Endothelial cell of umbilical vein (primary cell): ENCODE measurements at regions not wholly inside any gene's neighbourhood (a gene's known extent, or its start where the extent isn't known, plus 50 kb on each side); places are given as distances from the start of the nearest gene placed in this dataset.

ENCODE experiments used
- BruUV-seq: library from RNA; stranded (reverse); fragments of 400-500 nt; replicated peaks from 2 replicates; lab custom pipeline; 2021; lab: Mats Ljungman, UMichigan
- CTCF ChIA-PET: fragments of 300-600, 350-600 bp; sonication (Branson Sonifier 250); formaldehyde crosslinking; loops from one replicate; lab custom pipeline; 2021; ENCODE audit warnings: antibody characterized with exemption, inconsistent platforms; lab: Charles Lee
- POLR2A ChIA-PET: fragments of 300-600, 350-600 bp; sonication (Branson Sonifier 250); formaldehyde crosslinking; loops from one replicate; lab custom pipeline; 2021; ENCODE audit warnings: antibody characterized with exemption, inconsistent platforms; lab: Charles Lee
- DNase-seq: peaks from one replicate; pipeline ENCODE4 v3.0.0-alpha.2; 2011; ENCODE audit warnings: low read depth, low spot score
- FAIRE-seq: peaks from 2 replicates; lab custom pipeline; 2011; peaks lifted over from hg19 to GRCh38; lab: Jason Lieb, UNC
- H2AFZ ChIP-seq: 2 replicates; pipeline ENCODE4 v1.6.0; 2012; ENCODE audit warnings: low read depth, low read length, control low read depth, inconsistent platforms
- H3K27ac ChIP-seq: 2 replicates; pipeline ENCODE4 v1.5.1; 2011; ENCODE audit warnings: low read depth, mild to moderate bottlenecking, control low read depth, low read length, moderate library complexity; ENCODE audit not compliant: insufficient read depth
- H3K27me3 ChIP-seq, 2 experiments: 2 replicates each; pipeline versions ENCODE4 v1.6.0 to v1.6.1; 2011; ENCODE audit warnings: low read length in 2 of 2, mixed read lengths in 1 of 2; ENCODE audit not compliant: control insufficient read depth in 2 of 2, insufficient read depth in 2 of 2
- H3K36me3 ChIP-seq, 2 experiments: 2 replicates in 1 of 2; 3 replicates in 1 of 2; pipeline ENCODE4 v1.5.1; 2011; ENCODE audit warnings: low read length in 2 of 2, mild to moderate bottlenecking in 1 of 2, moderate library complexity in 1 of 2; ENCODE audit not compliant: control insufficient read depth in 2 of 2, insufficient read depth in 2 of 2; ENCODE audit errors: extremely low read depth in 1 of 2
- H3K4me1 ChIP-seq: 3 replicates; pipeline ENCODE4 v1.5.1; 2011; ENCODE audit warnings: mild to moderate bottlenecking, low read length; ENCODE audit not compliant: control insufficient read depth, insufficient read depth; ENCODE audit errors: extremely low read depth
- H3K4me2 ChIP-seq: 2 replicates; pipeline ENCODE4 v1.6.1; 2011; ENCODE audit warnings: low read length, control low read depth, mixed read lengths; ENCODE audit not compliant: insufficient read depth
- H3K4me3 ChIP-seq, 3 experiments: fragments of 200-600 bp in 1 of 3; sonication (generic), shearing (Covaris generic) in 1 of 3; replicated peaks in 1 of 3; 2 replicates each; pipeline ENCODE4 v1.5.1; 2011 to 2016; ENCODE audit warnings: control low read depth in 3 of 3, low read length in 3 of 3, mild to moderate bottlenecking in 2 of 3, inconsistent platforms in 1 of 3, low read depth in 1 of 3, moderate library complexity in 1 of 3; ENCODE audit not compliant: insufficient read depth in 1 of 3
- H3K79me2 ChIP-seq: 2 replicates; pipeline ENCODE4 v1.6.0; 2012; ENCODE audit warnings: low read length, inconsistent platforms; ENCODE audit not compliant: control insufficient read depth, insufficient read depth
- H3K9ac ChIP-seq: replicated peaks from 2 replicates; pipeline ENCODE3; 2011; ENCODE audit warnings: low read length, control low read depth; ENCODE audit not compliant: insufficient read depth; ENCODE audit errors: extremely low read depth
- H3K9me1 ChIP-seq: replicated peaks from 3 replicates; pipeline ENCODE4 v1.6.0; 2011; ENCODE audit warnings: mild to moderate bottlenecking, low read length; ENCODE audit not compliant: control insufficient read depth, insufficient read depth; ENCODE audit errors: extremely low read depth
- H3K9me3 ChIP-seq: replicated peaks from 2 replicates; pipeline ENCODE4 v1.5.1; 2012; ENCODE audit warnings: low read length, inconsistent platforms; ENCODE audit not compliant: control insufficient read depth, insufficient read depth
- H4K20me1 ChIP-seq: replicated peaks from 2 replicates; pipeline ENCODE3; 2011; ENCODE audit warnings: mild to moderate bottlenecking, low read length; ENCODE audit not compliant: control insufficient read depth, insufficient read depth; ENCODE audit errors: extremely low read depth
- CTCF ChIP-seq, 2 donors: IDR thresholded peaks; 1 replicate in 1 of 2; 2 replicates in 1 of 2; pipeline ENCODE4 v1.5.1; 2011; ENCODE audit warnings: low read length in 2 of 2, mild to moderate bottlenecking in 2 of 2, moderate library complexity in 2 of 2, control low read depth in 1 of 2, inconsistent platforms in 1 of 2, low read depth in 1 of 2; ENCODE audit not compliant: insufficient read depth in 1 of 2; ENCODE audit errors: extremely low read depth in 1 of 2
- EZH2 ChIP-seq: IDR thresholded peaks from 2 replicates; pipeline ENCODE4 v1.6.1; 2012; ENCODE audit warnings: borderline replicate concordance, low read depth, mild to moderate bottlenecking, moderate library complexity, low read length, inconsistent platforms; ENCODE audit not compliant: severe bottlenecking
- FOS ChIP-seq: IDR thresholded peaks from 2 replicates; pipeline ENCODE4 v1.6.1; 2011; ENCODE audit warnings: mild to moderate bottlenecking, low read length, moderate library complexity, borderline replicate concordance; ENCODE audit not compliant: insufficient read depth
- GATA2 ChIP-seq: IDR thresholded peaks from 2 replicates; pipeline ENCODE4 v1.7.0; 2011; ENCODE audit warnings: low read depth, mild to moderate bottlenecking, moderate library complexity, mixed read lengths, low read length; ENCODE audit not compliant: insufficient read length, insufficient read depth
- JUN ChIP-seq: IDR thresholded peaks from 2 replicates; pipeline ENCODE4 v1.6.1; 2011; ENCODE audit warnings: borderline replicate concordance, low read depth; ENCODE audit not compliant: insufficient read length, insufficient read depth
- MAX ChIP-seq: IDR thresholded peaks from 2 replicates; pipeline ENCODE4 v1.6.1; 2011; ENCODE audit not compliant: insufficient read depth, insufficient read length
- MYC ChIP-seq: IDR thresholded peaks from one replicate; pipeline ENCODE4 v1.6.1; 2011; ENCODE audit warnings: mild to moderate bottlenecking, low read depth, low read length
- POLR2A ChIP-seq: IDR thresholded peaks from 2 replicates; pipeline ENCODE4 v1.6.1; 2012; ENCODE audit warnings: low read depth, mild to moderate bottlenecking, control low read depth, low read length
- POLR2AphosphoS5 ChIP-seq: IDR thresholded peaks from 2 replicates; pipeline ENCODE4 v1.6.1; 2012; ENCODE audit warnings: low read depth, mild to moderate bottlenecking, control low read depth, low read length, moderate library complexity; ENCODE audit not compliant: insufficient read depth
- dilution Hi-C: fragments of 300-500 bp; cut with MboI; formaldehyde crosslinking; loops from one replicate; pipeline ENCODE4 v1.15.0; 2019; ENCODE audit warnings: low sequenced_read_pairs; ENCODE audit not compliant: extremely low pct_ligation_motif_present
- intact Hi-C: fragments of 100-400 bp; cut with micrococcal nuclease; formaldehyde crosslinking; loops from one replicate; pipeline ENCODE4 v1.10.0; 2022

GRCh38 chr5:71998746-71999145 lies 108.5 kb upstream of the MAP1B start:
- peaks cover 13 to 29% of the 10 kb centered on the region in 2 experiments for H3K27me3 ChIP-seq
- no peak overlapping the region for H3K4me3 ChIP-seq
- ChIA-PET CTCF (no interaction called here), POLR2A (no interaction called here)
- dilution Hi-C loops (no loop called here), intact Hi-C loops (no loop called here)
- no peaks in the 10 kb centered on the region for H3K9me3 ChIP-seq
- H3K27ac ChIP-seq, result no peak overlapping the region
- no peak overlapping the region for H3K4me2 ChIP-seq
- no peaks in the 10 kb centered on the region for H3K79me2 ChIP-seq
- FAIRE-seq, result no peak
- TF ChIP-seq JUN, result no peak
- no peak for TF ChIP-seq POLR2A
- no peak for TF ChIP-seq POLR2AphosphoS5
- no peak for TF ChIP-seq CTCF (IDR thresholded peaks at IDR 0.05; ENCODE audit: extremely low read depth in 1 of 2, insufficient read depth in 1 of 2, low read depth in 1 of 2, low read length in 2 of 2)
- no peak for TF ChIP-seq EZH2
- no peak for TF ChIP-seq GATA2
- no peak for TF ChIP-seq MYC
- no peak for TF ChIP-seq MAX
- TF ChIP-seq FOS, result no peak
- H3K9me1 ChIP-seq, result no peaks in the 10 kb centered on the region
- DNase-seq, result no peak
- H4K20me1 ChIP-seq, result no peaks in the 10 kb centered on the region
- BruUV-seq, result no TSS peak
- no peaks in the 10 kb centered on the region for H3K36me3 ChIP-seq
- no peaks in the 10 kb centered on the region for H3K4me1 ChIP-seq
- H3K9ac ChIP-seq, result no peak overlapping the region
- no peak overlapping the region for H2AFZ ChIP-seq
